GM19438 (cell line): ENCODE measurements at regions not wholly inside any gene's neighbourhood (a gene's known extent, or its start where the extent isn't known, plus 50 kb on each side); places are given as distances from the start of the nearest gene placed in this dataset.
"Not testable (repeated sequence)": the region's sequence is repeated elsewhere in the genome, so short reads cannot be mapped to it uniquely, and the experiment has no call there.

Experiments used
- ATAC-seq: cut with Tn5 transposase; IDR thresholded peaks from one replicate; pipeline ENCODE4 v1.9.1; 2021; ENCODE audit warnings: low read depth; ENCODE audit not compliant: unreplicated experiment

DNA sequence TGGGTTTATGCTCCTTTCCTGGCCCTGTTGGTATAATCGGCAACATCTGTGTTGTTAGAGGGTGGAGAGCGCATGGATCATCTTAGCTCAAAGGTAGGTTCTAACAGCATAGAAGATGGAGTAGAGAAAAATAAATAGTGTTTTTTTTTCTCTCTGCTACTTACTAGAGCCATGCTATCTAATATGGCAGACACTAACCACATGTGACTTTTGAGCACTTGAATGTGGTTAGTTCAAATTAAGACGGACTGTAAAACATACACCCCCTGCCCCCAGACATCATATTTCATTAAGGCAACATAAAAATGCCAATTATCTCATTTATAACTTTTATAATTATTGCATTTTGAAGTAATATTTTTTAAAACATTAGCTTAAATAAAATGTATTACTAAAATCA is 525.1 kb downstream of the KIF20B start:
- no peak for ATAC-seq

GRCh38 chr10:90227217-90227656 is 525.8 kb downstream of the KIF20B start:
- no peak for ATAC-seq

DNA sequence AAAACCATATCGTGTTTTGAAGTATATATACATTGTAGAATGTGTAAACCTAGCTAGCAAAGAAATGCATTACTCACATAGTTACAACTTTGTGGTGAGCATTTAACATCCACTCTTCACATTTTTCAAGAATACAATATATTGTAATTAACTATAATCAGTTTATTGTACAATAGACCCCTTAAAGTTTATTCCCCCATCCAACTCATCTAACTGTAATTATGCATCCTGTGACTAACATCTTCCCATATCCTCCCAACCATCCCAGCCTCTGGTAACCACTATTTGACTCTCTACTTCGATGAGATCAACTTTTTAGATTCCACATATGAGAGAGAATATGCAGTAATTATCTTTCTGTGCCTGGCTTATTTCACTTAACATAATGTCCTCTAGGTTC is 526.4 kb downstream of the KIF20B start:
- no peak for ATAC-seq

DNA sequence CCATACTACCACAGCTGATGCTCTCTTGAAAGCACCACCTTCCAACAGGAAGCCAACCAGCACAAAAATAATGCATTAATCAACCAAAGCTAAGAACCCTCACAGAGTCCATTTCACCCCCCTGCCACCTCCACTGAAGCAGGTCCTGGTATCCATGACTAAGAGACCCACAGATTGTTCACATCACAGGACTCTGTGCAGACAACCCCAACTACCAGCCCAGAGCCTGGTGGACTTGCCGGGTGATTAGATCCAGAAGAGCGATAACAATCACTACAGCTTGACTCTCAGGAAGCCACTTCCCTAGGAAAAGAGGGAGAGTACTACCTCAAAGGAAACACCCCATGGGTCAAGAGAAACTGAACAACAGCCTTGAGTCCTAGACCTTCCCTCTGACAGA is 528.1 kb downstream of the KIF20B start:
- ATAC-seq: no peak

- ATAC-seq: not testable (repeated sequence)
Observed at GRCh38 chr10:90233805-90234204, 532.4 kb downstream of the KIF20B start.

DNA sequence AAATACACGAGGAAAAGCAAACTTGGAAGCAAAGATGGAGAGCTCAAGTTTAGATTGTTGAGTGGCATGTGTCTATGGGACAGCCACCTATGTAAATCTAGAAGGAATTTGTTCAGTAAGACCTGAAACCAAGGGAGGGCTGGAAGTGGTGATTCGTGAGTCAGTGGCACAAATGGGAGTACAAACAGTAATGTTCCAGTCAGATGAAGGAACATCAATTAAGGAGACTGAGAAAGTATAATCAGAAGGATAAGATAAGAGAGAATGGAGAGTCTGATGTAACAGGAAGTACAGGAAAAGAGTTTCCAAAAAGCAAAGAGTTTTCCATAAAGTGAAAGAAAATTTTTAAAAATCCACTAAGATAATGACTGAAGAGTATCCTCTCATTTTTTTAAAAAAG is 544.2 kb downstream of the KIF20B start:
- ATAC-seq: no peak

- not testable (repeated sequence) for ATAC-seq
Observed at GRCh38 chr10:90250784-90251183, 549.4 kb downstream of the KIF20B start.

DNA sequence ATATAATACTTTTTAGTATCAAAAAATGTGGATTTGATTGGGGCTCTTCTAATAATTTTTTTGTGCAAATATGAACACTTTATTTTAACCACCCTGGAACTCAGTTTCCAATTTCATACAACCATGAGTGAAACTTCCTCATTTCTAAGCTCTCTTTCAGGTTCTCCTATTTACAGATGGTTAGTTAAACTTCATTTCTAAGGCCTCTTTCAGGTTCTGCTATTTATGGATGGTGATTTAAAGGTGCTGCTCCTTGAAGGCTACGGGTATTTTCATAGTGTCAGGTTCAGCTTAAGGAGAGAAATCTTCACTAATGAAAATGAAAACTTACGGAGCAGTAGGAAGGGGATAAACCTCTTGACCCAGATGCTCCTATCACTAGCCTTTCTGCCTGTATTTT is 568.3 kb downstream of the KIF20B start:
- ATAC-seq: no peak

DNA sequence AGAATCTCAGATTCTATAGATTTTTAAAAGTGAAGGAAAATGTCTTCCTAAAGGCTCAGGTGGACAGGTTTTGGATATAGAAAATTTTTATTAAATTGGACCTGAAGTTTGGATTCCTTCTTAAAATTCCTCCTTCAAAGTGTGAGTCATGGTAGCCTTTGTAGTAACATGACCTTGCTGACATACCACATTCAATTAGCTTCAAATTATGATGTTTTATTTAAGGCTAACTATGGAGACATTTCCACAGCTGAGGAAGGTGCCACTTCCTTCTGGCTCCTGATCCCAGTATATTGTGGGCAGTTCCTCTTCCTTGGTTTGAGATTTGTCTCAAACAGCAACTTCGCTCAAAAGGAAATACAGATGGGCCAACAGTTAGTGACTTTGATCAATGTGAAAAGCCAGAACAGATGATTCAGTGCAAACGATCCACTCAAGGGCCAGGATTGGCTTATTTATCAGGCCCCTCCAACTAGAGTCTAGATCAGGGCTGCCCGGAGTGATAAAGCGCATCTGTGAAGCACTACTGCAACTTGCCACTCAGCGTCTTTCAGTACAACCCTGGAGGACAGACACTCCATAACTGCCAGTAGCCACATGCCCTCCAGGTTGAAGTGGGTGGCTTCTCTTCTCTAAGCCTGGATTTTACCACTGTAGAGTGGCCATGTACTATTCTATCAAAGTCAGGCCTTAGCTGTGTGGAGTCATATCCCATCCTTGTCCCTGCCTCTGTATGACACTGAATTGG is 573.5 kb downstream of the KIF20B start:
- no peak for ATAC-seq

GRCh38 chr10:90276894-90277475 is 575.6 kb downstream of the KIF20B start:
- ATAC-seq: no peak

- no peak for ATAC-seq
Observed at GRCh38 chr10:90286406-90286805, 571.4 kb downstream of the HTR7 start.

DNA sequence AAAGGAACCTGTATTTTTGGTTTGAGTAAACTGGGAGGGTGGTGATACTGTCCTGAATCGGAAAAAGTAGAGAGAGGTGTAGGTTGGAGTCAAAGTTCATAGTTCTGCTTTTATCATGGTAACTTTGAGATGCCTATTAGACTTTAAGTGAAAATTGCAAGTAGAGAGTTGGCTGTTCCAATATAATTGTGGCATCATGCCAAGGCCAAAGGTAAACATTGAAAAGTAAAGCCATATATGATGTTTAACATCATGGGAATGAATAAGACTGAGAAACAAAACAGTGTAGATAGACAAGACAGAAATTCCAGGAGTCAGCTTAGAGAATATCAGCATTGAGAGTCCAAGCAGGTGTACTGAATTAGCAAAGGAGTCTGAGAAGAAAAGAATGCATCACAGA is 570.9 kb downstream of the HTR7 start:
- no peak for ATAC-seq

DNA sequence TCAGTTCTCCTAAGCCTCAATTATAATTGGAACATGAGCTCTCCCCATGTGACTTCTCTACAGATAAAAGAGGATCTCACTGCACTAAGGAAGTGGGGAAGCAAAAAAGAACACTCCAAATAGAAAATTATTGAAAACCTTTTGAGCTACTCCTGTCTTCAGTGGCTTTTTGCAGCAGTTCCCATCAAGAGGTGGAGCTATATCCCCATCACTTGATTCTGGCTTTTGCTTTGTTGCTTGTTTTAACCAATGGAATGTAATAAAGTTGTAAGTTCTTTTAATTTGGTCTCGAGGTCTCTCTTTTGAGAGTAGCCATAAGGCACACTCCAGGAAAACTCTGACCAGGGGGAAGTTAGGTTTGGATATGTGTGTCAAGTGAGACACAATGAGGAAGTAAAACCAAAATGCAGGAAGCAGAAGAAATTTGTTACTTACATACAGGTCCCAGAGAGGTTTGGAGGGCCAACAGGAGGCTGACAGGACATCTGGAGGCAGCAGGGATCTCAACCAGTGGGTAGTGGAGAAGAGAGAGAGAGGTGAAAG is 569.4 kb downstream of the HTR7 start:
- ATAC-seq: no peak

DNA sequence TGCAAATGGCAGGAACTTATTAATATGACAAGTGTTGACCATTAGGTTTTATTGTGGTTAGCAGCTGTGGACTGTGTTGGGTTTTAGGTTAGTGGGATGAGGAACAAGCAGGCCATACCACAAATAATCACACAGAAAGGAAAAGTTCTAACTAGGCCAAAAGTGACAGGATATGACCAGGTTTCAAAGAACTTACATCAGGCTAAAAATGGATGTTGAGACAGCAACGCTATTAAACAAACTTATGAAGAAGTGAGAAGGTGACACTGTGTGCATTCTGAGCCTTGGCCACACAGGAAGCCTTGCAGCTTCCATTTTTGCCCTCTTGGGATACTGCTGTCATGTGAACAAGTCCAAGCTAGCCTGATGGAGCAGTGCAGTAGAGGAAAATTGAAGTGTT is 568.8 kb downstream of the HTR7 start:
- ATAC-seq: no peak

GRCh38 chr10:90293616-90294015 is 564.2 kb downstream of the HTR7 start:
- ATAC-seq: no peak

DNA sequence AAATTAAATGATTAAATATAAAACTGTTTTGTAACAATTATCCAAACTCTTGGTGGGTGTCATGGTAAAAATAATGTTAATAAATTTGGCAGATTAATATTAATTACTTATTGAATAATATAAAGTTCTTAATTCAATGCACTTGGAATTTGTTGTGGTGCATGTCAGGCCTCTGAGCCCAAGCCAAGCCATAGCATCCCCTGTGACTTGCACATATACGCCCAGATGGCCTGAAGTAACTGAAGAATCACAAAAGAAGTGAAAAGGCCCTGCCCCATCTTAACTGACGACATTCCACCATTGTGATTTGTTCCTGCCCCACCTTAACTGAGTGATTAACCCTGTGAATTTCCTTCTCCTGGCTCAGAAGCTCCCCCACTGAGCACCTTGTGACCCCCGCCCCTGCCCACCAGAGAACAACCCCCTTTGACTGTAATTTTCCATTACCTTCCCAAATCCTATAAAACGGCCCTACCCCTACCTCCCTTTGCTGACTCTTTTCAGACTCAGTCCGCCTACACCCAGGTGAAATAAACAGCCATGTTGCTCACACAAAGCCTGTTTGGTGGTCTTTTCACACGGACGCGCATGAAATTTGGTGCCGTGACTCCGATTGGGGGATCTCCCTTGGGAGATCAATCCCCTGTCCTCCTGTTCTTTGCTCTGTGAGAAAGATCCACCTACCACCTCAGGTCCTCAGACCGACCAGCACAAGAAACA is 562.9 kb downstream of the HTR7 start:
- not testable (repeated sequence) for ATAC-seq

DNA sequence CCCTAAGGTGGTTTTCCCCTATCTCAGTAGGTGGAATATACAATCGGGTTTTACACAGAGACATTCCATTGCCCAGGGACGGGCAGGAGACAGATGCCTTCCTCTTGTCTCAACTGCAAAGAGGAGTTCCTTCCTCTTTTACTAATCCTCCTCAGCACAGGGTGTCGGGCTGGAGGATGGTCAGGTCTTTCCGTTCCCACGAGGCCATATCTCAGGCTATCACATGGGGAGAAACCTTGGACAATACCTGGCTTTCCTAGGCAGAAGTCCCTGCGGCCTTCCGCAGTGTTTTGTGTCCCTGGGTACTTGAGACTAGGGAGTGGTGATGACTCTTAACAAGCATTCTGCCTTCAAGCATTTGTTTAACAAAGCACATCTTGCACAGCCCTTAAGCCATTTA is 555.8 kb downstream of the HTR7 start:
- not testable (repeated sequence) for ATAC-seq

DNA sequence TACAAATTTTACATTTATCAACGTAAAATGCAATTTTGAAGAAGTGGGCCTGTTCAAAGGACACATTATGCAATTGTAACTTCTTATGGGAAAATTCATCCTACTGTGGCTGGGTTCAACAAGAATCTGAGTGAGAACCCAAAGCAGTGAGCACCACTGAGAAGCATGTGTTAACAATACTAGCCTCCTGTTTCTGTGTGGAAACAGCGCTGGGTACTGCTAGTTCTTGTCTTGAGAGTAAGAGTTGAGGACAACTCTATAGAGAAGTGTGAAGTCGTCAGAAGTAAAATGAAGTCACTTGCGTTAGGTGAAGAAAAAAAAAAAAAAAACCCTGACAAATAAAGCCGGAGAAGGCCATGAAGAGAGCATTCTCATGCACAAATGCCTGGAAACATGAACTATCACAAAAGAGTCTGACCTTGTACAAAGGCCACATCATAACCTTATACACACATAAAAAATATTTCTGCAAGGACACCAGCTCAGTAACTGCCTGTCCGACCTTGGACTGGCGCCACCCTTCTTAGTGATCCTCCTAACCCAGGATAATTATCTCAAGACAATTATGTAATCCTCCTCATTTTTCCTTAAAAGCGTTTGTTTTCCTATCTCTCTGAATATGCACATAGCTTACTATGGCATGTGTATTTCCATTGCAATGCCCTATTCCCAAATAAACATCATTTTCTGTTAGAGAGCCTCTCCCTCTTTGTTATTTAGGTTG is 554.9 kb downstream of the HTR7 start:
- no peak for ATAC-seq

DNA sequence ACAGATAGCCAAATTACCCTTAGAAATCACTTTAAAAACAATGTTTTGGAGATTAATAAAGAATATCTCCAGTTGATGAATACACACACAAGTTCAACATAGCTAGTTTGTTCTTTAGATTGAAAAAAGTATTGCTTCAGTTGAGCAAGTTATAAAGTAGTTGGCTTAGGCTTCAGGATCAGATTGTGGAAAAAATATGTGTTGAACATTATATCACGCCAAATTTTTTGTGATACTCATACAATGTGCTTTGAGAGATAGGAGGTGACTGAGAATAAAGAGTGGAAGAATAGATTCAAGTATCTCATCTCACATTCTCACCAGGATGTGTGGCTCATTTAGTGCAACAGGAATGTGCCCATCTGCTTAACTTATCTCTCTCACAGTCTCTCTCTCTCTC is 553.3 kb downstream of the HTR7 start:
- no peak for ATAC-seq

DNA sequence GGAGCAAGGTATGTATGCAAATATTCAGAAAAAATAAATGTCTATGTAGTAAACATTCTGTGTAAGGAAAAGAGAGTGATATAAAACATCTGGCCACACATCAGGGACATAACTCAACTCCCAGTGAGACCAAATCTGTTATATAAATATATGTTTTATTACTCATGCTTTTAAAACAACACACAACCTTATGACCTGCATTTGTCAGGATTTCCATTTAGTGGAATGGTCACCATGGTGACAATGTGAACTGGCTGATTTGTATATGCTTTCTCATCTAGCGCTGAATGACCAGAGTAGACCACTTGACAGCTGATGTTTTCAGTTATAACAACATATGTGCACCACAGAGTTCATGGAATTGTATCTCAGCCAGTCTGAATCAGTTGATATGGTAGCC is 551.7 kb downstream of the HTR7 start:
- no peak for ATAC-seq

GRCh38 chr10:90308223-90308622 is 549.6 kb downstream of the HTR7 start:
- no peak for ATAC-seq
